A673 (cell line): ENCODE measurements at regions not wholly inside any gene's neighbourhood (a gene's known extent, or its start where the extent isn't known, plus 50 kb on each side); places are given as distances from the start of the nearest gene placed in this dataset.

Experiments
- BruUV-seq: library from RNA; stranded (reverse); fragments of 400-500 nt; replicated peaks from 2 replicates; lab custom pipeline; 2021; lab: Mats Ljungman, UMichigan
- CTCF ChIA-PET: fragments of 300-600 bp; sonication (Branson Sonifier 250); formaldehyde crosslinking; loops from one replicate; lab custom pipeline; 2022; ENCODE audit warnings: antibody characterized with exemption; lab: Charles Lee
- POLR2A ChIA-PET: fragments of 300-600 bp; sonication (Branson Sonifier 250); formaldehyde crosslinking; loops from one replicate; lab custom pipeline; 2022; ENCODE audit warnings: antibody characterized with exemption; ENCODE audit not compliant: low non-redundant PET; lab: Charles Lee
- DNase-seq: peaks from one replicate; pipeline ENCODE4 v3.0.0-alpha.2; 2015; ENCODE audit warnings: low spot score
- H3K27ac ChIP-seq: fragments of 200-600 bp; sonication (generic); 2 replicates; pipeline ENCODE4 v1.5.1; 2016; ENCODE audit warnings: mixed run types, low read depth, mild to moderate bottlenecking, mixed read lengths, antibody characterized with exemption, low read length; ENCODE audit not compliant: poor library complexity, severe bottlenecking
- H3K27me3 ChIP-seq: fragments of 200-600 bp; sonication (generic); replicated peaks from 2 replicates; pipeline ENCODE4 v1.6.1; 2017; ENCODE audit warnings: mixed run types, low read depth, mild to moderate bottlenecking, mixed read lengths, antibody characterized with exemption, low read length; ENCODE audit not compliant: insufficient read depth, poor library complexity
- H3K36me3 ChIP-seq: fragments of 200-600 bp; sonication (generic); 2 replicates; pipeline ENCODE4 v1.6.1; 2016; ENCODE audit warnings: mixed run types, mild to moderate bottlenecking, mixed read lengths, antibody characterized with exemption, low read length; ENCODE audit not compliant: insufficient read depth, poor library complexity, severe bottlenecking
- H3K4me1 ChIP-seq: fragments of 200-600 bp; sonication (generic); 2 replicates; pipeline ENCODE4 v1.6.1; 2017; ENCODE audit warnings: mixed run types, mild to moderate bottlenecking, mixed read lengths, antibody characterized with exemption, low read length; ENCODE audit not compliant: insufficient read depth, poor library complexity, severe bottlenecking
- H3K4me3 ChIP-seq: fragments of 200-600 bp; sonication (generic); 2 replicates; pipeline ENCODE4 v1.5.1; 2016; ENCODE audit warnings: low read depth, mixed run types, mild to moderate bottlenecking, mixed read lengths, low read length; ENCODE audit not compliant: poor library complexity, severe bottlenecking
- H3K9me3 ChIP-seq: fragments of 200-600 bp; sonication (generic); 2 replicates; pipeline ENCODE4 v1.6.1; 2016; ENCODE audit warnings: mixed run types, low read depth, mild to moderate bottlenecking, mixed read lengths, antibody characterized with exemption, low read length; ENCODE audit not compliant: poor library complexity, severe bottlenecking
- EZH2 ChIP-seq: fragments of 200-600 bp; sonication (generic); IDR thresholded peaks from 2 replicates; pipeline ENCODE4 v1.6.1; 2017; ENCODE audit warnings: borderline replicate concordance, low read depth, mild to moderate bottlenecking, mixed read lengths, antibody characterized with exemption, low read length; ENCODE audit not compliant: poor library complexity, severe bottlenecking
- intact Hi-C: fragments of 100-400 bp; cut with micrococcal nuclease; formaldehyde crosslinking; loops from one replicate; pipeline ENCODE4 v1.10.0; 2022; ENCODE audit not compliant: unreplicated experiment
- TF ChIP-seq, protein P1 (sequence below): fragments of 300-800, 200-600 bp; sonication (generic); conservative IDR thresholded peaks from 2 replicates; pipeline ENCODE4 v1.5.1; 2017; ENCODE audit warnings: low read depth, mild to moderate bottlenecking, antibody characterized with exemption, low read length, moderate library complexity, mixed read lengths

DNA sequence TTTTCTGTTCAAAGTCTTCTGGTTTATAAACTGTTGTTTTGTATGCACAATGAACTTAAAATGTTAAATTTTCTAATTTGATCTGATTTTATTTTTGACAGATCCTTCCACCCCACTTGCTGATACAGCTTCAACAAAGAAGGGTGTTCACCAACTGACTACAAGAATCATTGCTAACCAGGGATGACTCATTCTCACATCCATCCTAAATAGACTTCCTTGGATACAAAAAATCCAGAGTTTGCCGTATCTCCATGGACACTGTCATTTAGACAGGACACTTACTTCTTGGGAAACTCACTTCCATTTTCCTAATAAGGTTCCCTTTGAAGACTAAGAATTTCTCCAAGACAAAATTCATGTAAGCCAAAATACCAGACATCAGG lies 111.6 kb upstream of the NWD2 start:
- TF ChIP-seq, protein P1, sequence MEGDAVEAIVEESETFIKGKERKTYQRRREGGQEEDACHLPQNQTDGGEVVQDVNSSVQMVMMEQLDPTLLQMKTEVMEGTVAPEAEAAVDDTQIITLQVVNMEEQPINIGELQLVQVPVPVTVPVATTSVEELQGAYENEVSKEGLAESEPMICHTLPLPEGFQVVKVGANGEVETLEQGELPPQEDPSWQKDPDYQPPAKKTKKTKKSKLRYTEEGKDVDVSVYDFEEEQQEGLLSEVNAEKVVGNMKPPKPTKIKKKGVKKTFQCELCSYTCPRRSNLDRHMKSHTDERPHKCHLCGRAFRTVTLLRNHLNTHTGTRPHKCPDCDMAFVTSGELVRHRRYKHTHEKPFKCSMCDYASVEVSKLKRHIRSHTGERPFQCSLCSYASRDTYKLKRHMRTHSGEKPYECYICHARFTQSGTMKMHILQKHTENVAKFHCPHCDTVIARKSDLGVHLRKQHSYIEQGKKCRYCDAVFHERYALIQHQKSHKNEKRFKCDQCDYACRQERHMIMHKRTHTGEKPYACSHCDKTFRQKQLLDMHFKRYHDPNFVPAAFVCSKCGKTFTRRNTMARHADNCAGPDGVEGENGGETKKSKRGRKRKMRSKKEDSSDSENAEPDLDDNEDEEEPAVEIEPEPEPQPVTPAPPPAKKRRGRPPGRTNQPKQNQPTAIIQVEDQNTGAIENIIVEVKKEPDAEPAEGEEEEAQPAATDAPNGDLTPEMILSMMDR = no peak
- TF ChIP-seq EZH2 = no peak
- intact Hi-C loops = no loop called here
- Histone ChIP-seq H3K27me3 (no peaks in the 10 kb centered on the region), H3K27ac (no peak overlapping the region), H3K4me3 (no peak overlapping the region), H3K4me1 (no peaks in the 10 kb centered on the region), H3K9me3 (no peaks in the 10 kb centered on the region), H3K36me3 (no peaks in the 10 kb centered on the region)
- no peak for DNase-seq
- no TSS peak for BruUV-seq
- CTCF ChIA-PET = no interaction called here
- POLR2A ChIA-PET = no interaction called here

DNA sequence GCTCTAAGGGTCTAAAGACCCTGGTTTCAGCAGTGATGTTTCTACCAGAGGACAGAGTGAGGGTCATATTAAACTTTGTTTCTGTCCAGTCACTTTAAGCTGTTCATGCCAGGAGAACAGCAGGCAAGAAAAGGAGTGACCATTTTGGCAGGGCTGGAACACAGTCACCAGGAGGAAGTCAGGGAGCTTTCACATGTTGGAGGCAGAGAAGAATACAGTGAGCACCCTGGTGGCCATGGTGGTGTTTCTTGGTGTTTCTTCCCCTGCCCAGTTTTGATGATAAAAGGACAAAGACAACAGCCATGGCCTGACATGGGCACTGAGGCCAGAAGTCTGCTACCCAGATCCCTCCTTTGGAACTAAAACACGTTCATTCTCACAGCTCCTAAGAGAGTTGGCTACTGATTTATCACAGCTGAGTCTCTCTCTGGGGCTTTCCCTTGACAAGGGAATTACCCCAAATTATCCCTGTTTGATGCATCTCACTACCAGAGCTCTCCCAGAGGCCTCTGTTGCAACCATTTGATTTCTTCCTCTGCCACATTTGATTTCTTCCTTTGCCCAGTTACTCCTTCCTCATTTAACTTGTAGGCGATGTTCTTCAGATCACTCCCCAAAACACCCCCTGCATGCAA lies 106.4 kb upstream of the NWD2 start:
- no peaks in the 10 kb centered on the region for H3K4me1 ChIP-seq
- H3K27ac ChIP-seq = no peak overlapping the region
- no peak overlapping the region for H3K4me3 ChIP-seq
- CTCF ChIA-PET = interaction anchor here (0.6 kb wide), 1 partner anchor 464 kb away, joined by 3 read pairs; no protein-coding TSS in a partner anchor
- POLR2A ChIA-PET = no interaction called here
- no peaks in the 10 kb centered on the region for H3K27me3 ChIP-seq
- H3K9me3 ChIP-seq = no peaks in the 10 kb centered on the region
- no TSS peak for BruUV-seq
- no peak for DNase-seq
- intact Hi-C loops = no loop called here
- TF ChIP-seq, protein P1 = no peak
- no peak for TF ChIP-seq EZH2
- H3K36me3 ChIP-seq = no peaks in the 10 kb centered on the region

DNA sequence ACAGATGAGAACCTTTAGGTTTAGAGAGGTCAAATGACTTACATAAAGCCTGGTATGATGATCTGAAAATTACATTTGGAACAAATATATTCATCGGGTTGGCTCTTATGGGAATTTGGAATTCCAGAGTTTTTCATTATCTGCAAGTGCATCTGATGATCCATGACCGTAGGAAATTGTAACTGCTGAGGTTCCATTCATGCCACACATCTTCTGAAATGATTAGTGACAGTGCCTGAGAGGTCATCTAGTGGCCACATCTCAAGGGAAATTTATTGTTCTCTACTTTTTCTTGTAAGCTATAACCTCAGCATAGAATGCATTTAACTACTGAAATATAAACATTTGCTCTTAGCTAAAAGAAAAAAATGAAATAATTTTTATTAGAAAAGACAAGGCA lies 105.8 kb upstream of the NWD2 start:
- ChIA-PET POLR2A (no interaction called here), CTCF (no interaction called here)
- no peaks in the 10 kb centered on the region for H3K27me3 ChIP-seq
- intact Hi-C loops = no loop called here
- no peaks in the 10 kb centered on the region for H3K9me3 ChIP-seq
- no peaks in the 10 kb centered on the region for H3K4me1 ChIP-seq
- no peak for DNase-seq
- H3K4me3 ChIP-seq = no peak overlapping the region
- BruUV-seq = no TSS peak
- no peak overlapping the region for H3K27ac ChIP-seq
- no peaks in the 10 kb centered on the region for H3K36me3 ChIP-seq
- TF ChIP-seq, protein P1 = no peak
- no peak for TF ChIP-seq EZH2
